ENCODE measurements at regions not wholly inside any gene's neighbourhood (a gene's known extent, or its start where the extent isn't known, plus 50 kb on each side); places are given as distances from the start of the nearest gene placed in this dataset.

DNA sequence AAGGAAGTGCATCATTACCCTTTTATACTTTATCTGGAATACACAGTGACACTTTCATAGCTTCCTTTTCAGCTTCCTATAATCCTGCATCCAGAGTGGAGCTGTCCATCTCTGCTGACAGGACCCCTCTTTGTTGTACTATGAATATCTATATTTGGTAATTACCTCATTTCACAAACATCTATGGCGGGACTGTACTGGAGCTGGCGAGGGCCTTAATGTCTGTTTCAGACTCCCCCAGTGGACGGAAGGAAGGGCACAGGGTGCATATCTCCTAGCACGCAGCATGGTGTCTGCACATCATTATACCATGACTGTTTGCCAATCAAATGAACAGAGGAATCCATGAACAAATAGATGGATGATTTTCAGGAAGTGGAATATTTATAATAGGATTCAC is 142.3 kb downstream of the SOX11 start:
- Histone ChIP-seq H3K9ac (replicated peaks in 1 of 4; ENCODE audit: extremely low read depth in 1 of 4, low read depth in 3 of 4, low read length in 3 of 4) (no peak overlapping the region), H2BK12ac (ENCODE audit: low read depth, low read length) (no peak overlapping the region), H3K27ac (ENCODE audit: low read depth, low read length) (no peak overlapping the region), H3K4me2 (ENCODE audit: insufficient read depth in 1 of 2, low read depth in 2 of 2, low read length in 2 of 2) (no peak overlapping the region), H3K18ac (ENCODE audit: extremely low read depth, low read length) (no peak overlapping the region), H4K8ac (ENCODE audit: extremely low read depth, insufficient read depth, low read length) (no peak overlapping the region), H3K23me2 (ENCODE audit: low read depth, low read length) (no peaks in the 10 kb centered on the region), H2BK120ac (replicated peaks; ENCODE audit: low read depth, low read length) (no peak overlapping the region), H2BK15ac (ENCODE audit: low read length) (no peak overlapping the region), H3K9me3 (ENCODE audit: insufficient read depth in 2 of 2, low read depth in 1 of 2, low read length in 1 of 2) (no peaks in the 10 kb centered on the region), H3K79me2 (ENCODE audit: control insufficient read depth in 1 of 2, insufficient read depth in 2 of 2, low read length in 2 of 2) (no peaks in the 10 kb centered on the region), H2AK5ac (ENCODE audit: low read depth, low read length) (no peak overlapping the region), H2BK5ac (ENCODE audit: low read depth, low read length) (no peak overlapping the region), H3K4me3 (ENCODE audit: extremely low read depth in 1 of 4, insufficient read depth in 2 of 4, low read depth in 3 of 4, low read length in 4 of 4) (no peak overlapping the region), H2AFZ (ENCODE audit: low read length) (no peak overlapping the region), H4K91ac (replicated peaks; ENCODE audit: insufficient read length, low read length) (no peak overlapping the region), H4K20me1 (replicated peaks in 1 of 2; ENCODE audit: control insufficient read depth in 1 of 2, insufficient read depth in 2 of 2, low read length in 2 of 2) (no peaks in the 10 kb centered on the region), H4K5ac (ENCODE audit: insufficient read length, low read depth, low read length) (no peak overlapping the region), H3K4me1 (replicated peaks in 1 of 4; ENCODE audit: control insufficient read depth in 3 of 4, insufficient read depth in 4 of 4, low read length in 3 of 4) (no peaks in the 10 kb centered on the region), H3K56ac (replicated peaks; ENCODE audit: insufficient read length, low read depth, low read length) (no peak overlapping the region), H3K79me1 (ENCODE audit: low read depth, low read length) (no peaks in the 10 kb centered on the region), H3K36me3 (ENCODE audit: control insufficient read depth in 2 of 4, insufficient read depth in 4 of 4, low read length in 3 of 4) (no peaks in the 10 kb centered on the region), H3K23ac (ENCODE audit: insufficient read length) (no peak overlapping the region), H3K14ac (ENCODE audit: insufficient read length) (no peak overlapping the region), H2BK20ac (ENCODE audit: low read length) (no peak overlapping the region), H3K27me3 (replicated peaks in 1 of 4; ENCODE audit: control insufficient read depth in 3 of 4, extremely low read depth in 1 of 4, insufficient read depth in 3 of 4, low read length in 3 of 4) (no peaks in the 10 kb centered on the region), H3K4ac (replicated peaks; ENCODE audit: insufficient read length, low read depth, low read length) (no peak overlapping the region)
- POLR2A ChIA-PET (ENCODE audit: partially characterized antibody) = no interaction called here
- FAIRE-seq (no peak), DNase-seq (ENCODE audit: low read depth in 1 of 2, low spot score in 2 of 2) (no peak)
- CTCF ChIA-PET (ENCODE audit: partially characterized antibody) = interaction anchor here (1.0 kb wide), 1 partner anchor 263 kb away, joined by 3 read pairs; no protein-coding TSS in a partner anchor
- 97% methylated on average over 4 of the region's 4 CpGs; no CpG with 5 or more reads in 1 of the 2 experiments for WGBS, 2 experiments (ENCODE audit: extremely low coverage in 1 of 2, insufficient coverage in 1 of 2, insufficient read length in 1 of 2, insufficient replicate concordance in 2 of 2, low coverage in 1 of 2, low lambda C conversion rate in 2 of 2, missing lambda C conversion rate in 1 of 2)
- TF ChIP-seq, protein P1, sequence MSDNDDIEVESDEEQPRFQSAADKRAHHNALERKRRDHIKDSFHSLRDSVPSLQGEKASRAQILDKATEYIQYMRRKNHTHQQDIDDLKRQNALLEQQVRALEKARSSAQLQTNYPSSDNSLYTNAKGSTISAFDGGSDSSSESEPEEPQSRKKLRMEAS (IDR thresholded peaks at IDR 0.05) = no peak
- TF ChIP-seq, protein P2, sequence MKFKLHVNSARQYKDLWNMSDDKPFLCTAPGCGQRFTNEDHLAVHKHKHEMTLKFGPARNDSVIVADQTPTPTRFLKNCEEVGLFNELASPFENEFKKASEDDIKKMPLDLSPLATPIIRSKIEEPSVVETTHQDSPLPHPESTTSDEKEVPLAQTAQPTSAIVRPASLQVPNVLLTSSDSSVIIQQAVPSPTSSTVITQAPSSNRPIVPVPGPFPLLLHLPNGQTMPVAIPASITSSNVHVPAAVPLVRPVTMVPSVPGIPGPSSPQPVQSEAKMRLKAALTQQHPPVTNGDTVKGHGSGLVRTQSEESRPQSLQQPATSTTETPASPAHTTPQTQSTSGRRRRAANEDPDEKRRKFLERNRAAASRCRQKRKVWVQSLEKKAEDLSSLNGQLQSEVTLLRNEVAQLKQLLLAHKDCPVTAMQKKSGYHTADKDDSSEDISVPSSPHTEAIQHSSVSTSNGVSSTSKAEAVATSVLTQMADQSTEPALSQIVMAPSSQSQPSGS (IDR thresholded peaks at IDR 0.05; ENCODE audit: low read length) = no peak
- TF ChIP-seq EP300 (IDR thresholded peaks at IDR 0.05; ENCODE audit: borderline replicate concordance in 1 of 2, low read depth in 2 of 2, low read length in 2 of 2) = no peak
- no peak for TF ChIP-seq PHF8 (conservative IDR thresholded peaks at IDR 0.05; ENCODE audit: low read depth, low read length)

Measured in H1 (cell line).